Tibial nerve (tissue), 4 donors: ENCODE measurements at regions not wholly inside any gene's neighbourhood (a gene's known extent, or its start where the extent isn't known, plus 50 kb on each side); places are given as distances from the start of the nearest gene placed in this dataset.

Experiments
- CTCF ChIP-seq, 5 experiments: fragments of 200-600 bp in 3 of 5; fragments of 450-650 bp in 2 of 5; sonication (generic) in 3 of 5; IDR thresholded peaks; one replicate each; pipeline ENCODE4 v1.5.1; 2016 to 2019; ENCODE audit warnings: antibody characterized with exemption in 5 of 5, mild to moderate bottlenecking in 3 of 5, moderate library complexity in 2 of 5
- EP300 ChIP-seq, 2 donors: sonication (generic); formaldehyde crosslinking; IDR thresholded peaks; one replicate each; pipeline ENCODE4 v1.6.1; 2017; ENCODE audit warnings: antibody characterized with exemption in 2 of 2, mild to moderate bottlenecking in 1 of 2
- POLR2A ChIP-seq, 2 donors: fragments of 450-650 bp; IDR thresholded peaks; one replicate each; pipeline ENCODE4 v1.6.1; 2017; ENCODE audit warnings: antibody characterized with exemption in 2 of 2, mild to moderate bottlenecking in 2 of 2, moderate library complexity in 2 of 2

GRCh38 chr15:88980498-88980897, 67.3 kb upstream of the MFGE8 start:
- TF ChIP-seq CTCF (IDR thresholded peaks at IDR 0.05): no peak
- TF ChIP-seq POLR2A (IDR thresholded peaks at IDR 0.05): no peak
- TF ChIP-seq EP300 (IDR thresholded peaks at IDR 0.05): no peak
